Osteoblast (primary cell): ENCODE measurements at regions not wholly inside any gene's neighbourhood (a gene's known extent, or its start where the extent isn't known, plus 50 kb on each side); places are given as distances from the start of the nearest gene placed in this dataset.

Source experiments
- DNase-seq: peaks from one replicate; pipeline ENCODE4 v3.0.0; 2011; ENCODE audit warnings: low spot score, mixed read lengths; ENCODE audit not compliant: insufficient read length; ENCODE audit errors: missing footprints
- H2AFZ ChIP-seq: 2 replicates; pipeline ENCODE4 v1.6.0; 2011; ENCODE audit warnings: mild to moderate bottlenecking, low read length
- H3K27ac ChIP-seq: 2 replicates; pipeline ENCODE4 v1.5.1; 2011; ENCODE audit warnings: mild to moderate bottlenecking, low read depth, low read length, moderate library complexity
- H3K27me3 ChIP-seq: 2 replicates; pipeline ENCODE4 v1.6.0; 2012; ENCODE audit warnings: mild to moderate bottlenecking, control low read depth, inconsistent platforms, low read length, moderate library complexity; ENCODE audit not compliant: insufficient read depth
- H3K36me3 ChIP-seq: 2 replicates; pipeline ENCODE4 v1.5.1; 2011; ENCODE audit warnings: mild to moderate bottlenecking, low read length, control low read depth, moderate library complexity; ENCODE audit not compliant: insufficient read depth
- H3K4me1 ChIP-seq: 2 replicates; pipeline ENCODE4 v1.5.1; 2011; ENCODE audit warnings: mild to moderate bottlenecking, low read length, control low read depth, moderate library complexity; ENCODE audit not compliant: insufficient read depth
- H3K4me2 ChIP-seq: 2 replicates; pipeline ENCODE4 v1.6.0; 2011; ENCODE audit warnings: mild to moderate bottlenecking, low read length; ENCODE audit not compliant: insufficient read depth
- H3K4me3 ChIP-seq: fragments of 200-600 bp; sonication (generic); 3 replicates; pipeline ENCODE4 v1.5.1; 2012; ENCODE audit warnings: mild to moderate bottlenecking, low read length, inconsistent platforms; ENCODE audit not compliant: insufficient read depth
- H3K79me2 ChIP-seq: 2 replicates; pipeline ENCODE4 v1.6.0; 2012; ENCODE audit warnings: mild to moderate bottlenecking, low read length, control low read depth, inconsistent platforms; ENCODE audit not compliant: insufficient read depth
- H3K9me3 ChIP-seq: 2 replicates; pipeline ENCODE4 v1.5.1; 2011; ENCODE audit warnings: low read depth, low read length, control low read depth
- H4K20me1 ChIP-seq: 2 replicates; pipeline ENCODE4 v1.6.0; 2012; ENCODE audit warnings: mild to moderate bottlenecking, low read length, control low read depth; ENCODE audit not compliant: insufficient read depth
- CTCF ChIP-seq: IDR thresholded peaks from 2 replicates; pipeline ENCODE4 v1.5.1; 2011; ENCODE audit warnings: mild to moderate bottlenecking, low read depth, low read length, moderate library complexity; ENCODE audit errors: extremely low read depth

GRCh38 chrX:148192547-148192946, 211.4 kb downstream of the FMR1NB start:
- no peak for TF ChIP-seq CTCF
- Histone ChIP-seq H2AFZ (no peak overlapping the region), H3K4me1 (no peaks in the 10 kb centered on the region), H3K27me3 (no peaks in the 10 kb centered on the region), H3K4me2 (no peak overlapping the region), H3K9me3 (no peaks in the 10 kb centered on the region), H4K20me1 (no peaks in the 10 kb centered on the region), H3K36me3 (no peaks in the 10 kb centered on the region), H3K4me3 (no peak overlapping the region), H3K79me2 (no peaks in the 10 kb centered on the region), H3K27ac (no peak overlapping the region)
- no peak for DNase-seq

GRCh38 chrX:148193759-148194158, 212.6 kb downstream of the FMR1NB start:
- Histone ChIP-seq H3K36me3 (no peaks in the 10 kb centered on the region), H3K4me1 (no peaks in the 10 kb centered on the region), H3K27me3 (no peaks in the 10 kb centered on the region), H2AFZ (no peak overlapping the region), H3K9me3 (no peaks in the 10 kb centered on the region), H4K20me1 (no peaks in the 10 kb centered on the region), H3K4me2 (no peak overlapping the region), H3K27ac (no peak overlapping the region), H3K79me2 (no peaks in the 10 kb centered on the region), H3K4me3 (no peak overlapping the region)
- TF ChIP-seq CTCF, result no peak
- DNase-seq, result no peak

DNA sequence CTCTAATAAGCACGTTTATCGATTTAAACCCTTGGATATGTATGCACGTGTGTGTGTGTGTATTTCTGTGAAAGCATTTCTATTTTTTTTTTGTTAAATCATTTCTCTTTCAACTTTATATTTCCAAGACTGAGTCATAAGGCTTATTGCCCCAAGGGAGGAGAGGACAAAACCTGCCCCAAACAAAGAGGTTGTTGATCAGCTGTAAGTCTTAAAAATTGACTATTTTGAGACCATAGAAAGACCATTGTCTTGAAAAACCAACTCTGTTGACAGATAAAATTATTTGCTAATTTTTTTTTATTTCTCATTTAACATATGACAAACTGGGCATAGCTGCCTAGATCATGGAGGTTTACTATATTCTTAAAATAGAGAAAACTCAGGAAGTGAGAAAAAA, 222.4 kb downstream of the FMR1NB start:
- H3K4me2 ChIP-seq, result no peak overlapping the region
- H3K4me1 ChIP-seq, result no peaks in the 10 kb centered on the region
- no peak for TF ChIP-seq CTCF
- H3K27ac ChIP-seq, result no peak overlapping the region
- H4K20me1 ChIP-seq, result no peaks in the 10 kb centered on the region
- H3K79me2 ChIP-seq, result no peaks in the 10 kb centered on the region
- no peaks in the 10 kb centered on the region for H3K27me3 ChIP-seq
- H2AFZ ChIP-seq, result no peak overlapping the region
- H3K4me3 ChIP-seq, result no peak overlapping the region
- no peak for DNase-seq
- H3K36me3 ChIP-seq, result no peaks in the 10 kb centered on the region
- H3K9me3 ChIP-seq, result no peaks in the 10 kb centered on the region

GRCh38 chrX:148204195-148204594, 223.1 kb downstream of the FMR1NB start:
- TF ChIP-seq CTCF, result no peak
- Histone ChIP-seq H4K20me1 (no peaks in the 10 kb centered on the region), H3K27me3 (no peaks in the 10 kb centered on the region), H3K4me1 (no peaks in the 10 kb centered on the region), H3K4me3 (no peak overlapping the region), H3K4me2 (no peak overlapping the region), H3K79me2 (no peaks in the 10 kb centered on the region), H2AFZ (no peak overlapping the region), H3K36me3 (no peaks in the 10 kb centered on the region), H3K9me3 (no peaks in the 10 kb centered on the region), H3K27ac (no peak overlapping the region)
- no peak for DNase-seq
